ENCODE measurements at regions not wholly inside any gene's neighbourhood (a gene's known extent, or its start where the extent isn't known, plus 50 kb on each side); places are given as distances from the start of the nearest gene placed in this dataset.

GRCh38 chr11:7167976-7168740 is 79.4 kb downstream of the RBMXL2 start:
- no peaks in the 10 kb centered on the region for H3K9me3 Mint-ChIP-seq (ENCODE audit: unreplicated experiment)
- no peak for TF ChIP-seq CTCF (IDR thresholded peaks at IDR 0.05)
- H3K4me1 Mint-ChIP-seq (ENCODE audit: unreplicated experiment), result no peaks in the 10 kb centered on the region
- H3K4me3 Mint-ChIP-seq (ENCODE audit: unreplicated experiment), result no peak overlapping the region
- no peak for DNase-seq (ENCODE audit: extremely low spot score, unreplicated experiment)
- no peaks in the 10 kb centered on the region for H3K27me3 Mint-ChIP-seq (ENCODE audit: unreplicated experiment)
- H3K36me3 Mint-ChIP-seq (ENCODE audit: unreplicated experiment), result no peaks in the 10 kb centered on the region
- H3K27ac Mint-ChIP-seq (ENCODE audit: unreplicated experiment), result no peak overlapping the region

- Mint-ChIP-seq H3K4me3 (ENCODE audit: unreplicated experiment) (no peak overlapping the region), H3K9me3 (ENCODE audit: unreplicated experiment) (no peaks in the 10 kb centered on the region), H3K4me1 (ENCODE audit: unreplicated experiment) (no peaks in the 10 kb centered on the region), H3K27me3 (ENCODE audit: unreplicated experiment) (no peaks in the 10 kb centered on the region), H3K36me3 (ENCODE audit: unreplicated experiment) (no peaks in the 10 kb centered on the region), H3K27ac (ENCODE audit: unreplicated experiment) (no peak overlapping the region)
- TF ChIP-seq CTCF (IDR thresholded peaks at IDR 0.05), result no peak
- DNase-seq (ENCODE audit: extremely low spot score, unreplicated experiment), result no peak
These were observed 79.9 kb downstream of the RBMXL2 start for GRCh38 chr11:7168741-7168990.

- H3K9me3 Mint-ChIP-seq (ENCODE audit: unreplicated experiment), result no peaks in the 10 kb centered on the region
- H3K27ac Mint-ChIP-seq (ENCODE audit: unreplicated experiment), result no peak overlapping the region
- no peaks in the 10 kb centered on the region for H3K27me3 Mint-ChIP-seq (ENCODE audit: unreplicated experiment)
- no peak for TF ChIP-seq CTCF (IDR thresholded peaks at IDR 0.05)
- no peak overlapping the region for H3K4me3 Mint-ChIP-seq (ENCODE audit: unreplicated experiment)
- no peak for DNase-seq (ENCODE audit: extremely low spot score, unreplicated experiment)
- no peaks in the 10 kb centered on the region for H3K36me3 Mint-ChIP-seq (ENCODE audit: unreplicated experiment)
- no peaks in the 10 kb centered on the region for H3K4me1 Mint-ChIP-seq (ENCODE audit: unreplicated experiment)
These were observed 81.3 kb upstream of the SYT9 start for GRCh38 chr11:7170431-7170830.

- H3K9me3 Mint-ChIP-seq (ENCODE audit: unreplicated experiment), result no peaks in the 10 kb centered on the region
- DNase-seq (ENCODE audit: extremely low spot score, unreplicated experiment), result no peak
These were observed 76.7 kb upstream of the SYT9 start for GRCh38 chr11:7175007-7175406.

GRCh38 chr11:7186190-7186589 is 65.5 kb upstream of the SYT9 start:
- no peak overlapping the region for H3K4me3 Mint-ChIP-seq (ENCODE audit: unreplicated experiment)
- no peak overlapping the region for H3K27ac Mint-ChIP-seq (ENCODE audit: unreplicated experiment)
- H3K36me3 Mint-ChIP-seq (ENCODE audit: unreplicated experiment), result no peaks in the 10 kb centered on the region
- H3K27me3 Mint-ChIP-seq (ENCODE audit: unreplicated experiment), result no peaks in the 10 kb centered on the region
- no peak for TF ChIP-seq CTCF (IDR thresholded peaks at IDR 0.05)
- peaks cover 6% of the 10 kb centered on the region for H3K9me3 Mint-ChIP-seq (ENCODE audit: unreplicated experiment)
- peaks cover 3% of the 10 kb centered on the region for H3K4me1 Mint-ChIP-seq (ENCODE audit: unreplicated experiment)
- no peak for DNase-seq (ENCODE audit: extremely low spot score, unreplicated experiment)

More at GRCh38 chr11:7175007-7175406, 76.7 kb upstream of the SYT9 start:
- TF ChIP-seq CTCF (IDR thresholded peaks at IDR 0.05), result no peak
- no peaks in the 10 kb centered on the region for H3K4me1 Mint-ChIP-seq (ENCODE audit: unreplicated experiment)
- H3K27me3 Mint-ChIP-seq (ENCODE audit: unreplicated experiment), result peaks cover 3% of the 10 kb centered on the region
- no peak overlapping the region for H3K27ac Mint-ChIP-seq (ENCODE audit: unreplicated experiment)
- no peaks in the 10 kb centered on the region for H3K36me3 Mint-ChIP-seq (ENCODE audit: unreplicated experiment)
- no peak overlapping the region for H3K4me3 Mint-ChIP-seq (ENCODE audit: unreplicated experiment)

Data from osteocyte (in vitro differentiated cells).